ENCODE measurements at regions not wholly inside any gene's neighbourhood (a gene's known extent, or its start where the extent isn't known, plus 50 kb on each side); places are given as distances from the start of the nearest gene placed in this dataset.

DNA sequence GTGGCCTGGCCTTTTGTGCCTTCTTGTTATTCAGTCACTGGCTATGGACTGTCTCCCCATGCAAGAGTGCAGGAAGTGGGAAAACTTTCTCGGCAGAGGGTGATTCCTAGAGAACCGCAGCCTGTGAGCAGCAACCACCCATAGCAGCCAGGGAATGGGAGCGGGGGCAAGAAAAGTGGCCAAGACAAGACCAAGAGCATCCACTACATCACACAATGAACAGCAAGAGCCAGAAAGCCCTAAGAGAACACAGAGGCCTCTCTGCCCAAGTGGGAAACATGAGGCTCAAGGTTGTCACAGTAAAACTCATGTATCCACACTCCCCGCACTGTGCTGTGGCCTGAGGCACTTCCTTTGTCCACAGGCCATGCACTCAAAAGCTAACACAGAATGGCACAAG lies 129.1 kb upstream of the FSTL4 start:
- DNase-seq (ENCODE audit: low read depth, low spot score), result no peak

DNA sequence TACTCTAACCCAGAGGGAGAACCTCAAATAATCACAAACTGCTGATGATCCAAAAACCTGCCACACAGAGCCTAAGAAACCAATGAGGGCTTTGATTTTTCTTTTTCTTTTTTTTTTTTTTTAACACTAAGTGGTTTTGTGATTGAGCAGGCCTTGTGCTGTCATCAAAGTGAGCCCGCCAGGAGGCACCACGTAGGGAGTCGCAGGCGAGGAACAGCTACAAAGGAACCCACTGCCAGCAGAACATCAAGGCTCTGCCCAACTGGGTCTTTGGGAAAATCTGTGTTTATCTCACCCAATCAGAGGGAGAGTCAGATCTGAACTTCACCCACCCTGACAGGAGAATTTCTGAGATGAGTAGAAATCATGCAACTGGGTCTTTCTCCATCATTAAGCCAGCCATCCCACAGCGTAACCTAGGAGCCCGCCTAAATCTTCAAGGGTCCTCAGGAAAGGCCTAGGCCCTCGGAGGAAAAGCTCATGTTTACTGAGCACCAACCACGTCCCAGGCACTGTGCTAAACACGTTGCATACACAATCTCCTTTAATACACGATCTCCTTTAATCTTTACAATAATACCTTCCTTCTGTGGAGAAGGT lies 126.9 kb upstream of the FSTL4 start:
- DNase-seq (ENCODE audit: low read depth, low spot score), result no peak

DNA sequence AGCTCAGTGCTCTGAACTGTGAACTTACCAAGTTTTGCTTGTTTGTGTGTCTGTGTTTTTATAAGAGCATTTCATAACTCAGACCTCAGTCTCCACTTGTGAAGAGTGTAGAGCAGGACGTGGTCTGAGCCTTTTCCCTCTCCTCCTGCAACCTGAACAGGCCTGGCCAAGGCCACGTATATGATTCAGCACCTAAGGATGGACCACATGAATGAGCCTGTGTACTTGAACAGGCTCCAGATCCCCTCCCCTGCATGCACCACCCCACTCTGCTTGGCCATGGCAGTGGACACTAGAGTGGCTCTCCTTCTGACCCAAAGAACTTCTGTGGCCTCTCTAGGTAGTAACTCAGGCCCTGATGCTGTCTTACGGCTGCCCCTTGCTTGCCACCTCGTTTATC lies 125.9 kb upstream of the FSTL4 start:
- no peak for DNase-seq (ENCODE audit: low read depth, low spot score)

DNA sequence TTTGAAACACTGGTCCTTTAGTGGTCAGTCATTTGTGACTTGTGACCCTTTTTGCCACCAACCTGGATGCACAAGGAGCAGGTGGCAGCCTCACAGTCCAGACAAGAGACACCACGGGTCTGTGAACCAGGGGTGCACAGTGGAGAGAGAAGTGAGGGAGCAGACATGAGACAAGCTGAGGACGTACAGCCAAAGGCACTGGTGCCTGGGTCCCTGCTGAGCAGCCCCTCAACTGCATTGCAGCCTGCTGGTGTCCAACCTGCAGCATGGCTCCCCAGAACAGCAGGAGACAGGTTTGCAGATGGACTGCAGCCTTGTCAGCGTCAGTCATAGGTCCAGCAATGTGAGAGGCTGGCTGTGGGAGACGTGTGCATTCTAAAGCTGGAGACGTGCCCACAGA lies 124.2 kb upstream of the FSTL4 start:
- DNase-seq (ENCODE audit: low read depth, low spot score), result no peak

DNA sequence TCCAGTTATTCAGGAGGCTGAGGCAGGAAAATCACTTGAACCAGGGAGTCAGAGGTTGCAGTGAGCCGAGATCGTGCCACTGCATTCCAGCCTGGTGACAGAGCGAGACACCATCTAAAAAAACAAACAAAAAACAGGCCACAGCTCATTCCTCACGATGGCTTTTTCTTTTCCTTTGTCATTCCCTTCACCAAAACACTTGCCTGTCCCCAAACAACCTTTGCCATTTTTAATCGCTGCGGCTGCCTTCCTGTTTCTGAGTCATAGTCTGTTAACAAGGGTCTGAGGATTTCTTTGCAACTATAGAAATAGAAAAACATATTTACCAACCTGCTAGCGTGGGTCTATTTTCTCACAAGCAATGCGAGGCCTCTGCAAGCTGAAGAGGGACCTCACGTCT lies 123.0 kb upstream of the FSTL4 start:
- DNase-seq (ENCODE audit: low read depth, low spot score), result no peak

DNA sequence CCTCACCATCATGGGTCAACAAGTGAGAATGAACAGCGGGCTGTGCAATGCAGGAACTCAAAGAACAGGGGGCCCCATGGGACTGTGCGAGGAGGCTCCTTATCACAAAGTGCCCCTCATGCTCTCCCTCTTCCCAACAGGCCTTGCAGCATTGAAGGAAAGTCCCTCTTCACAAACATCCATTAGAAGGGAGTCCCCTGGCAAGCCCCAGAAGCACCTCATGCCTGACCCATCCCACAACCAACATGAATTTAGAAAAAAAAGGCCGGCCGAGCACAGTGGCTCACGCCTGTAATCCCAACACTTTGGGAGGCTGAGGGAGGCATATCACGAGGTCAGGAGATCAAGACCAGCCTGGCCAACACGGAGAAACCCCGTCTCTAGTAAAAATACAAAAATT lies 122.6 kb upstream of the FSTL4 start:
- no peak for DNase-seq (ENCODE audit: low read depth, low spot score)

DNA sequence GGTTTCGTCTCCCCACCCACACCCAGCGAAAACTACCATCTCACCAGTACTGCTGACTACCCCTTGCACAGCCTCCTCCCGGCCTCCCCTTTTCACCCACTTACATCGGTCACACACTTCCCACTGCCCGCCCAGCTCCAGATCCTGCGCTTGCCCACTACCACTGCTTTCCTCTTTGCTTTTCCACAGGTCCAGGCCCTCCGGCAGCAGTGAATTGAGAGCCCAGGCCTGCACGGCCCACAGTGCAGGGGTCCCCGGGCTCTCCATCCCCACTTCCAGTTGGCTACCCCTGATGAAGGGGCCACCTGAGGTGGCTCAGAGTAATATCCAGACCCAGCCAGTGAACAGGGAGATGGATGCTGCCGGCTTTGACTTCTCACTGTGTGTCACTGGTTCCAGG lies 120.2 kb upstream of the FSTL4 start:
- DNase-seq (ENCODE audit: low read depth, low spot score), result no peak

DNA sequence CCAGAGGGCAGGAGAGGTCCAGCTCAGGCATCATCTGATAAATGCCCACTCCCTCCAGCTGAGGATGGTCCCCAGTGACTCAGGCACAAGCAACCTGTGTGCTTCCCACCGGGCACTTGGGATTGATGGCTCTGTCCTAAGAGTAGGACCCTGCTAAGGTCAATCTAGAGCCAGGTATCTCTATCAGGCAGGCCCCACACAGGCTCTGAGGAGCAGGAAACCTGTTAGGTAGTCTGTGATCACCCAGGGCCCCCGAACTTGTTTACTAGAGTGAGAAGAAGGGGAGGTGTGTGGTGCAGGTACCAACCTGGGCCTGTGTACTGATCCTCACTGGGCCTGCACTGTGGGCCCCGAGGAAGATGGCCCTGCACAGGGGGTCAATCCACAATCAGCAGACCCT lies 119.6 kb upstream of the FSTL4 start:
- no peak for DNase-seq (ENCODE audit: low read depth, low spot score)

DNA sequence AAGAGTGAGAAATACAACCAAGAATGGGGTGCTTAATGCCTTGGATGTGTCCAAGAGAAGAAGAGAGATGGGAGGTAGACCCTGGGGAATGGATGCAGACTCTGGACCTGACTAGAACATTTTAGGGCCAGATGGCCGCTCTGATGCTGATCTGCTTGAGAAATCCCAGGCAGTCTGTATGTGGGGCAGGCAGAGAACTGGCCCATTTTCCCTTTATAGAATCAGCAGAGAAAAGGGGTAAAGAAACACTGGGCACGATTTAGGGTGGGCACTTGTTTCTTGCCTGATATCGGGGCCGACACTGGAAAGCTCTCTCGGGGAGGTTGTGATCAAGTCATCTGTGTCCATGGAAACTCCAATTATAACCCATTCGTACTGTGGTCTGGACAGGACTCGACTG lies 118.5 kb upstream of the FSTL4 start:
- no peak for DNase-seq (ENCODE audit: low read depth, low spot score)

DNA sequence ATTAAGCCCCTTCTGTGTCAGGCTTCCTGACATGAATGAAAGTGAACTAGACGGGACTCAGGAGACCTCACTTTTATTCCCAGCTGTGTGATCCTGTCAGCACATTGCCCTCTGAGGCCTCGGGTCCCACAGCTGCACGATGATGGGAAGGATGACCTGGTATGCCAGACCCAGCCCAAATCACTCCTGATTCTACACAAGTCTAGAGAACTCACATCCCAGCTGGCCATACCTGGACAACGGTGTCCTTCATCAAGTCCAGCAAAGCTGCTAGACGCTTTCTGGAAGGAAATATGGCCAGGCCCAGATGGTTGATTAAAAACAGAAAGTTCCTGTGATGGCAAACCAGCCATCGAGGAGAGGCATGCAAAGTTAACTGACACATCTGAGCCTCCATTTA lies 118.0 kb upstream of the FSTL4 start:
- no peak for DNase-seq (ENCODE audit: low read depth, low spot score)

DNA sequence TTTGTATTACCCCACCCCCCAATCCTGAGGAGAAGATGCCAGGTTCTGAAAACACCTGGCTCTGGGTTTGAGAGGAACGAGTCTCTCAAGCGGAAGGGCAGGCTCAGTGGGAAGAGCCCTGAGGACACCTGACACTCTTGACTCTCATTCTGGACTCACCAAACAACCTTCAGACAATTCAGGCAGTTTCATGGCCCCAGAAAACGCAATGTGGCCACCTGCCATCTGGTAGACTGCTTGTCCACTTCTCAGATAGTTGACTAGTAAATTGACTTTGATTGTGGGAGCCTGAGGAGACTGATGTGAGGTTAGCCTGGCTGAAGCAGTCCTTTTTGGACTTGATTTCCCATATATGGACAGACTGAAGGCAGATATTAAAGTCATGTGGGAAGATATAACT lies 117.5 kb upstream of the FSTL4 start:
- no peak for DNase-seq (ENCODE audit: low read depth, low spot score)

DNA sequence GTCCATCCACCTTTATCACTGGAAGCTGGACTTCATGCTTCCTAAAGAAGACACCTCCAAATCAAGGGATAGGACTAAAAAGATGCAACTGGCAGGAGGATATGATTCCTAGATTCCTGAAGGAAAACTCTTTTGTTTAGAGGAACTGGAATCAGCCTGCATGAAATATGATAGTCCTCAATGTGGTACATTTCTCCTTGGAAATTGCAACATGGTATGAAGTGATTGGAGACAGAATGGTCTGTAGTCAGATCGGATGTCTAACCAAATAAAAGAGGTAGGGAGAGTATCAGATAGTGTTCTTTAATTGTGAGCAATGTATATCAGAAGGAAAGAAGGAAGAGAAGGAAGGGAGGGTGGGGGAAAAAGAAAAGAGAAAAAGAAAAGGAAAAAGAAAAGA lies 116.1 kb upstream of the FSTL4 start:
- no peak for DNase-seq (ENCODE audit: low read depth, low spot score)

DNA sequence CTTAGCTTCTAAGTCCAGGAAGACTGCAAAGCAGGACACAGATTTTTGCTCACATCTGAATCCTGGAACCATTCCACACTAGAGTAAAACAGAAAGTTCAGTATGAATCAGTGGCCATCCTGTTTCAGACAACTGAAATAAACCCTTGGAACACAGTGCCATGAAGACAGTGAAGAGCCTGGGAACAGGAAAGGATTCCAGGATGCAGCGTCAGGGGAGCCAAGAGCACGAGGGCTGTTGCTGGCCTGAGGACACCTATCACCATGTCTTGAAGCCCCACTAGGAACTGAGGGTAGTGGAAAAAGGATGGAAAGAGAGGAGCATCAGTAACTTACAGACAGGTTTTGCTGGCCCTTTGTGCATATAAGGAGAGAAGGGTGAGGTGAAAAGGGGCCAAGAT lies 115.3 kb upstream of the FSTL4 start:
- no peak for DNase-seq (ENCODE audit: low read depth, low spot score)

DNA sequence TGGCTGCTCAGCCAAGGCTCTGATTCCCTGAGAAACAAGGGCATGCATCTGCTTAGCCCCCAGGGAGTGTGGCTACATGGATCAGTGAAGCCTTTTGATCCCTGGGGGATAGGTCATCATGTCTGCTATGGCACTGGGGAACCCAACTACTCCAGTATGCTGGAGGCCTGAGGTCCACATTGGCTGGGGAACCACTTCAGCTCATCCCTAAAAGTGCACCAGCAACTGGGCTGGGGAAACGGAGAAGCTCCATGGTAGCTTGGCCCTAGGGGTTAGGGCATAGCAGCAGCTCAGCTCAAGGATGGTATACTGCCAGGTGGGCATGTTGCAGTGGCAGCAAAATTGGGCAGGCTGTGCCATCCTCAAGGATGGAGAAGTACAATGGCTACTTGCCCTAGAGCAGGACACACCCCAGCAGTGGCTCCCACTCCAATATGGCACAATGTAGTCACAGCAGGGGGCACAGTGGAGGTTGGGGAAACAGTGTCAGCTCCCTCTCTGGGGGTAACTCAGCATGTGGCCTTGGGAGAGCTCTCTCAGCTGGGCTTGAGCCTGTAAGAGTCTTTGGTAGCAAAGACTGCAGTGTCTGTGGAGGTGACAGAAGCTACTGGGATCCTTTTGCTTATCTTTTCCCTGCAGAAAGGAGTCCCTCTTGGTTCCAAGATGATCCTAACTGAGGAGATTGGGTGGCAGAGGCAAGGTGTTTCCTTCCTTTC lies 111.5 kb upstream of the FSTL4 start:
- DNase-seq (ENCODE audit: low read depth, low spot score), result no peak

DNA sequence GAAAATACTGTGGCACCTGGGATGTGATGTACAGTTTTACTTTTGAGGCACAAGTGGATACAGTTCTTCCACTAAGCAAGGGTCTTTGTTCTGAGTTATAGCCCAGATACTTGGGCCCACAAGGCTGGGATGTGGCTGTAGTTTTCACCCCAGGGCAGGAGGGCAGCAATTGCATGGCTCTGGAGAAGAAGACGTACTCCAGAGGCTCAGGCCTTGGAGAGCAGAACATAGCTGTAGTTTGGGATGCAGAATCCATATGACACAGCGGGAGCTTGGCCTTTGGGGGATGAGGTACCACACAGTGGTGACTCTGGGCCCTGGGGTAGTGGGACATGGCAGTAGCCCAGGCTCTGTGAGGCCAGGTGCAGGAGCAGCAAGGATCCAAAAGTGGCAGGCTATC lies 110.8 kb upstream of the FSTL4 start:
- DNase-seq (ENCODE audit: low read depth, low spot score), result no peak

DNA sequence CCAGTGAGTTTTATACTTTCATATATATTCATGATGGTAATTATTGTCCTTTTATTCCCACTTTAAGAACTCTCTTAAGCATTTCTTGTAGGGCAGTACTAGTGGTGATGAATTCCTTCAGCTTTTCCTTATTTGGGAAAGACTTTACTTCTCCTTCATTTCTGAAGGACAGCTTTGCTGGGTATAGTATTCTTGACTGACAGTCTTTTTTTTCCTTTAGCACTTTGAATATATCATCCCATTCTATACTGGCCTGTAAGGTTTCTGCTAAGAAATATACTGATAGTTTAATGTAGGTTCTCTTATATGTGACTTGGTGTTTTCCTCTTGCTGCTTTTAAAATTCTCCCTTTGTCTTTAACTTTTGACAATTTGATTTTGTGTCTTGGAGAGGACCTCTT lies 109.0 kb upstream of the FSTL4 start:
- no peak for DNase-seq (ENCODE audit: low read depth, low spot score)

DNA sequence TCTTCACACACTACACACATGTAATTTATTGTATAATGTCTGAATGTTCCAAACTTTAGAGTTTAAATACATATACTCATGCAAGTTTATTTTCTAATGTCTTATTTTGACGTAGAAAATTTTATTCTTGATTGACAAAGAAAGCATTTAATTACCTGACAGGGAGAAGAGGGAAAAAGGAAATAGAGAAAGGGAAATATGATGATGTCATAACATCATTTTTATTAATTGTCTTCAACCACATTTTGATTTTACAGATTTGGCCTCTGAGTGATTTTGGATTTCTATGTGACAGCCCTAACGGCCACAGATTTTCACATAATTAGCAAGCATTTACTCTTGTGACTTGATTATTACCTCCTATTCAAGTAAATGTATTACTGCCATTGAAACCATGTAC lies 106.1 kb upstream of the FSTL4 start:
- DNase-seq (ENCODE audit: low read depth, low spot score), result no peak

DNA sequence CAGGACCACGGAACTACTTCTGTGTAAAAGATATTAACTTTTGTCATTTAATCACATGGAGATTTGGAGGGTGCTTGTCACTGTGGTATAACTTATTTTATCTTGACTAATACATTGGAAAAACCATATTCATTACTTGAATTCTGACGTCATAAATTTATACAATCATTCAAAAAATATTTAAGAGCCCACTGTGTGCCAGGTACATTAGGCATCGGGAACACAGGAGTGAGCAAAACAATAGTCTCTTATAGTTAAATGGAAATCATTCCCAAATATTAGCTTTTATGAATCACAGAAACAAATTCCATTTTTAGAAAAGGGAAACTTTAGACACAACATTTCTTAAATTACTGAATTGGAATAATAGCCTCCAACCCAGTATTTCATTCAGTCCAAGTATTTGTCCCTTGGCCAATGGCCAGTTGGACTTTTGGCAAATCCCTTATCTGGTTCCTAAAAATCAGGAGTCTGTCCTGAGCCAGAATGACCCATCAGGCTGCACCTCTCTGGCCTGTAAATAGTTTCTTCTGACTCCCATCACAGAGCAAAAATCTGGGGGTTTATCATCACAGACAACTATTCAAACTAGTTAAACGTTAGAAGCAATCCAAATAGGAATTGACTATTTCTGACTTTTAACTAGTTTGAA lies 104.3 kb upstream of the FSTL4 start:
- no peak for DNase-seq (ENCODE audit: low read depth, low spot score)

DNA sequence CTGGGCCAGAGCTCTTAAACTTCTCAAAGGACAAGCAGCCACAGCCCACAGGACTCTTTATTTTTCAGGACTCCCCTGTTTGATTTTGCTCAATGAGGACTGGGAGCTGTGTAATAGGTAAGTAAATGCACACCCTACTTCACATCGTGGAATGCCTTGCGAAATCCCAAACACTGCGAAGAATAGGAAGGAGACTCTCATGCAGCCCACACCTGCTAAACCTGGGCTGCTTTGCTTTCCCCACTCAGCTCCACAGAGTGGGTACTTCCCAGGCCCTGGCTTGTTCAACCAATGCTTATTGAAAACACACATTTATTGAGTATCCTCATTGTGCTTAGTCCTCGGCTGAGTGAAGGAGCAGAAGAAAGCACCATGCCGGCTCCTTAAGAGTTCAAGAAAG lies 103.3 kb upstream of the FSTL4 start:
- no peak for DNase-seq (ENCODE audit: low read depth, low spot score)

DNA sequence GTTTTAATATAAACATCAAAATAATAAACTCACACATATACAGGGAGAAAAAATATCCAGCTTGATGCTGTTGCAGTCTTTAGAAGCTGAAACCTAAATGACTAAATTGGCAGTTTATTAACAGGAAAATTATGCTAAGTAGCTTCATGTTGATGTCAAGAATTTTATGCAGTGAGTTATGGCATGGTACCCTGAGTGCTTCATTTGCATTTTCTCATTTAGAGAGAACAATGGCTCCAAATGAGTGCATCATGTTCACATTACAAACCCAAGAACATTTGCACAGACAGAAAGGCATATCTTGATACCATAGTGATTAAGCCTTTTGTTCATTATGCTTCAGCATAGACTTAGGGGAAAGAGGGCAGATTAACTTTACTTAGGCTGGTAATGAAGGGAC lies 102.9 kb upstream of the FSTL4 start:
- DNase-seq (ENCODE audit: low read depth, low spot score), result no peak

DNA sequence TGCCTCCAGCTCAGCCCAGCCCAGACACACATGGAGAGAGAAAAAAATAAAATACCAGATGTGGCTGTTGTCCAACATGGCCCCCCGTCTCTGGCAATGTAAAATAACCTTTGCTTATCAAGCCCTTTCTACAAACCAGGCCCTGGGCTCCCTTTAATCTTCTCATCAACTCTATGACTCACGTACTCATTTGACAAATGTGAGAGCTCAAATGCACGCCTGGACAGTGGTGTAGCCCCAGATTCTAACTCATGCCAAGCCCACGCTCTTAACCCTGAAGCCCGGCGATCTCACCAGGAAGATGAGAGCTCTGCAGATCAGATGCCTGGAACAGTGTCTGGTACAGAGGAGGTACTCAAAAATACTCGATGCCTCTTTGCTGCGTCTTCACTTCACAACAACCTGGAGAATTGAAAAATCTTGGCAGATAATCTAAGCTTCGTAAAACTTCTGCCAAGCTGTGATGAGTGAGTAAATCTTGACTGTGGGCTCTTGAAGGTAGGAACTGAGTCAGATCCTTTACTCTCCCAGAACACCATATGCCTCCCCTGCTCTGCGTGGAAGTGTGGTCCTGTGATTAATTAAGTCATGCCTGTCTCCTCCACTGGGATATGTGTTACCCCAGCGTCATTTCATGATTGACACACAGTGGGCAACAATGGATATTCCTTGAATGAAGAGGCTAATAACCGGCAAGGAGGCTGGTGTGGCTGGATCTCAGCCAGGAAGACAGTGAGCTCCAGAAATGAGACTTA lies 102.0 kb upstream of the FSTL4 start:
- no peak for DNase-seq (ENCODE audit: low read depth, low spot score)

DNA sequence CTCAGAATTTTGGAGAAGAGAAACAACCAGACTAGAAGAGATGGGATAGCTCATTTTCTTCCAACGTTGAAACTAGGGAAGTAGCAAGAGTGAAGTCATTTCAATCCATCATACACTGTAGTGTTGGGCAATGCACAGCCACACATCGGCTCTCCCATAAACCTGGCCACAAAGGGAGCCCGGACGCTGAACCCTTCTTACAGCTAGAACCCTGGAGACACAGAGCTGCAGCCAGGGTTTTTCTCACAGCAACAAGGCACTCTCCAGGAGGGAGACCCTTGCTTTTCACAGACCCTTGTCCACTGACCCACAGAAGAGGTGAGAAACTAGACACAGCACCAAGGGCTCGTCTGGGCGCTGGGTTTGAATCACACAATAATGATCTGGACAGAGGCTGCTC lies 101.4 kb upstream of the FSTL4 start:
- DNase-seq (ENCODE audit: low read depth, low spot score), result no peak

DNA sequence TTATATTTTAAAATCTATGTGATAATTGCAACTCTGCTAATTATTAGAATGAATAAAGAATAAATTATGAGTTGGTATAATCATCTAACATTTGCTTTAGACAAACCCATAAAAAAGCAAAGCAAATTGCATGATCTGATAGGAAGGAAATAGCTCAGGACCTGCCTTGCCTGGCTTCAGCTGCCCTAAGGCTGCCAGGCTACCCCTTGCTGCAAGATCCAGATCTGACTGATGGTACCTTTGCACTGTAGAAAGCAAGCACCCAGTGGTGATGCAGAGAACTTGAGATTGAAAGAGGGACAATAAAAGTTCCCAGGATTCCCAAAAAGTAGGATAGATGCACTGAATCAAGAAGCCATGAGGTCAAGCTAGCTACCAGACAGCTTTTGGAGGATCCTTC lies 100.9 kb upstream of the FSTL4 start:
- DNase-seq (ENCODE audit: low read depth, low spot score), result no peak
